ENCODE measurements at regions not wholly inside any gene's neighbourhood (a gene's known extent, or its start where the extent isn't known, plus 50 kb on each side); places are given as distances from the start of the nearest gene placed in this dataset.

- intact Hi-C loops (cut with micrococcal nuclease) (no loop called here), dilution Hi-C loops (cut with MboI; ENCODE audit: extremely low pct_ligation_motif_present, low sequenced_read_pairs) (no loop called here)
- Histone ChIP-seq H3K9ac (replicated peaks; ENCODE audit: extremely low read depth, insufficient read depth, low read length) (no peak overlapping the region), H4K20me1 (replicated peaks; ENCODE audit: control insufficient read depth, extremely low read depth, insufficient read depth, low read length) (no peaks in the 10 kb centered on the region), H3K9me3 (replicated peaks; ENCODE audit: control insufficient read depth, insufficient read depth, low read length) (peaks cover 3% of the 10 kb centered on the region), H3K27ac (ENCODE audit: insufficient read depth, low read depth, low read length) (no peak overlapping the region), H3K4me2 (ENCODE audit: insufficient read depth, low read length) (no peak overlapping the region), H3K27me3 (ENCODE audit: control insufficient read depth in 2 of 2, insufficient read depth in 2 of 2, low read length in 2 of 2) (no peaks in the 10 kb centered on the region), H3K4me3 (replicated peaks in 1 of 3; ENCODE audit: insufficient read depth in 1 of 3, low read depth in 1 of 3, low read length in 3 of 3) (no peak overlapping the region), H3K4me1 (ENCODE audit: control insufficient read depth, extremely low read depth, insufficient read depth, low read length) (no peaks in the 10 kb centered on the region), H3K36me3 (ENCODE audit: control insufficient read depth in 2 of 2, extremely low read depth in 1 of 2, insufficient read depth in 2 of 2, low read length in 2 of 2) (no peaks in the 10 kb centered on the region), H2AFZ (ENCODE audit: low read depth, low read length) (no peak overlapping the region), H3K9me1 (replicated peaks; ENCODE audit: control insufficient read depth, extremely low read depth, insufficient read depth, low read length) (no peaks in the 10 kb centered on the region), H3K79me2 (ENCODE audit: control insufficient read depth, insufficient read depth, low read length) (no peaks in the 10 kb centered on the region)
- DNase-seq (ENCODE audit: low read depth, low spot score) (no peak), FAIRE-seq (no peak)
- ChIA-PET POLR2A (no interaction called here), CTCF (no interaction called here)
- BruUV-seq (replicated peaks) = no TSS peak
- TF ChIP-seq POLR2AphosphoS5 (IDR thresholded peaks at IDR 0.05; ENCODE audit: insufficient read depth, low read depth, low read length) = no peak
- TF ChIP-seq CTCF (IDR thresholded peaks at IDR 0.05; ENCODE audit: extremely low read depth in 1 of 2, insufficient read depth in 1 of 2, low read depth in 1 of 2, low read length in 2 of 2) = no peak
- no peak for TF ChIP-seq GATA2 (IDR thresholded peaks at IDR 0.05; ENCODE audit: insufficient read depth, insufficient read length, low read depth, low read length)
- no peak for TF ChIP-seq POLR2A (IDR thresholded peaks at IDR 0.05; ENCODE audit: low read depth, low read length)
- no peak for TF ChIP-seq MAX (IDR thresholded peaks at IDR 0.05; ENCODE audit: insufficient read depth, insufficient read length)
- TF ChIP-seq FOS (IDR thresholded peaks at IDR 0.05; ENCODE audit: borderline replicate concordance, insufficient read depth, low read length) = no peak
- TF ChIP-seq EZH2 (IDR thresholded peaks at IDR 0.05; ENCODE audit: borderline replicate concordance, low read depth, low read length, severe bottlenecking) = no peak
- TF ChIP-seq JUN (IDR thresholded peaks at IDR 0.05; ENCODE audit: borderline replicate concordance, insufficient read depth, insufficient read length, low read depth) = no peak
- no peak for TF ChIP-seq MYC (IDR thresholded peaks at IDR 0.05; ENCODE audit: low read depth, low read length)
Observed at GRCh38 chr4:24105327-24106038, 215.6 kb upstream of the PPARGC1A start.

All from endothelial cell of umbilical vein (primary cell).